ENCODE measurements at regions not wholly inside any gene's neighbourhood (a gene's known extent, or its start where the extent isn't known, plus 50 kb on each side); places are given as distances from the start of the nearest gene placed in this dataset.

- TF ChIP-seq CTCF (IDR thresholded peaks at IDR 0.05) (no peak), POLR2AphosphoS5 (IDR thresholded peaks at IDR 0.05) (no peak), POLR2A (IDR thresholded peaks at IDR 0.05) (no peak)
- H3K4me3 ChIP-seq, result no peak overlapping the region
- no peaks in the 10 kb centered on the region for H3K9me3 ChIP-seq
- H3K36me3 ChIP-seq, result no peaks in the 10 kb centered on the region
- H3K27ac ChIP-seq, result no peak overlapping the region
- H3K27me3 ChIP-seq, result no peaks in the 10 kb centered on the region
- DNase-seq (ENCODE audit: low spot score in 2 of 2), result no peak
- intact Hi-C loops (cut with DNase I; ENCODE audit: low total_unique reads), result no loop called here
- no peaks in the 10 kb centered on the region for H3K4me1 ChIP-seq
Measured at GRCh38 chr16:80889779-80890359, 85.5 kb upstream of the CDYL2 start.

GRCh38 chr16:80887062-80887461, 82.7 kb upstream of the CDYL2 start:
- TF ChIP-seq CTCF (IDR thresholded peaks at IDR 0.05), result no peak
- no peak for TF ChIP-seq POLR2A (IDR thresholded peaks at IDR 0.05)
- TF ChIP-seq POLR2AphosphoS5 (IDR thresholded peaks at IDR 0.05), result no peak
- no peaks in the 10 kb centered on the region for H3K9me3 ChIP-seq
- no peaks in the 10 kb centered on the region for H3K4me1 ChIP-seq
- H3K4me3 ChIP-seq, result no peak overlapping the region
- no peaks in the 10 kb centered on the region for H3K36me3 ChIP-seq
- DNase-seq (ENCODE audit: low spot score in 2 of 2), result no peak
- no peak overlapping the region for H3K27ac ChIP-seq
- peaks cover 0 to 4% of the 10 kb centered on the region in 2 donors for H3K27me3 ChIP-seq
- intact Hi-C loops (cut with DNase I; ENCODE audit: low total_unique reads), result no loop called here

GRCh38 chr16:80883816-80884215, 79.4 kb upstream of the CDYL2 start:
- Histone ChIP-seq H3K4me3 (no peak overlapping the region), H3K27ac (no peak overlapping the region), H3K9me3 (no peaks in the 10 kb centered on the region), H3K27me3 (peaks cover 0 to 4% of the 10 kb centered on the region in 2 donors), H3K36me3 (no peaks in the 10 kb centered on the region), H3K4me1 (no peaks in the 10 kb centered on the region)
- intact Hi-C loops (cut with DNase I; ENCODE audit: low total_unique reads), result no loop called here
- no peak for DNase-seq (ENCODE audit: low spot score in 2 of 2)
- no peak for TF ChIP-seq POLR2A (IDR thresholded peaks at IDR 0.05)
- TF ChIP-seq POLR2AphosphoS5 (IDR thresholded peaks at IDR 0.05), result no peak
- no peak for TF ChIP-seq CTCF (IDR thresholded peaks at IDR 0.05)

GRCh38 chr16:80883159-80883642, 78.8 kb upstream of the CDYL2 start:
- no peak for DNase-seq (ENCODE audit: low spot score in 2 of 2)
- intact Hi-C loops (cut with DNase I; ENCODE audit: low total_unique reads), result no loop called here
- H3K9me3 ChIP-seq, result no peaks in the 10 kb centered on the region
- H3K27ac ChIP-seq, result no peak overlapping the region
- no peak overlapping the region for H3K4me3 ChIP-seq
- no peaks in the 10 kb centered on the region for H3K36me3 ChIP-seq
- H3K27me3 ChIP-seq, result peaks cover 0 to 4% of the 10 kb centered on the region in 2 donors
- no peaks in the 10 kb centered on the region for H3K4me1 ChIP-seq
- no peak for TF ChIP-seq CTCF (IDR thresholded peaks at IDR 0.05)
- TF ChIP-seq POLR2A (IDR thresholded peaks at IDR 0.05), result no peak
- TF ChIP-seq POLR2AphosphoS5 (IDR thresholded peaks at IDR 0.05), result no peak

GRCh38 chr16:80875616-80876015, 71.2 kb upstream of the CDYL2 start:
- Histone ChIP-seq H3K36me3 (no peaks in the 10 kb centered on the region), H3K4me1 (no peaks in the 10 kb centered on the region), H3K27me3 (no peaks in the 10 kb centered on the region), H3K27ac (no peak overlapping the region), H3K9me3 (no peaks in the 10 kb centered on the region), H3K4me3 (no peak overlapping the region)
- intact Hi-C loops (cut with DNase I; ENCODE audit: low total_unique reads), result no loop called here
- TF ChIP-seq POLR2AphosphoS5 (IDR thresholded peaks at IDR 0.05), result no peak
- no peak for TF ChIP-seq CTCF (IDR thresholded peaks at IDR 0.05)
- no peak for TF ChIP-seq POLR2A (IDR thresholded peaks at IDR 0.05)
- DNase-seq (ENCODE audit: low spot score in 2 of 2), result no peak
